Transverse colon (tissue), 4 donors: ENCODE measurements at regions not wholly inside any gene's neighbourhood (a gene's known extent, or its start where the extent isn't known, plus 50 kb on each side); places are given as distances from the start of the nearest gene placed in this dataset.

Experiments
- CTCF ChIP-seq, 5 experiments: fragments of 200-600 bp in 3 of 5; fragments of 450-650 bp in 2 of 5; sonication (generic) in 3 of 5; IDR thresholded peaks; 1 replicate in 2 of 5; 2 replicates in 3 of 5; pipeline ENCODE4 v1.5.1; 2016 to 2017; ENCODE audit warnings: antibody characterized with exemption in 5 of 5, inconsistent platforms in 3 of 5, mild to moderate bottlenecking in 2 of 5, moderate library complexity in 1 of 5
- EP300 ChIP-seq: sonication (generic); formaldehyde crosslinking; IDR thresholded peaks from one replicate; pipeline ENCODE4 v1.6.1; 2017; ENCODE audit warnings: antibody characterized with exemption, low read depth
- POLR2A ChIP-seq: fragments of 450-650 bp; IDR thresholded peaks from one replicate; pipeline ENCODE4 v1.6.1; 2016; ENCODE audit warnings: antibody characterized with exemption, mild to moderate bottlenecking, moderate library complexity
- POLR2AphosphoS5 ChIP-seq, 3 donors: sonication (generic); formaldehyde crosslinking; IDR thresholded peaks; one replicate each; pipeline ENCODE4 v1.6.1; 2016; ENCODE audit warnings: antibody characterized with exemption in 3 of 3

DNA sequence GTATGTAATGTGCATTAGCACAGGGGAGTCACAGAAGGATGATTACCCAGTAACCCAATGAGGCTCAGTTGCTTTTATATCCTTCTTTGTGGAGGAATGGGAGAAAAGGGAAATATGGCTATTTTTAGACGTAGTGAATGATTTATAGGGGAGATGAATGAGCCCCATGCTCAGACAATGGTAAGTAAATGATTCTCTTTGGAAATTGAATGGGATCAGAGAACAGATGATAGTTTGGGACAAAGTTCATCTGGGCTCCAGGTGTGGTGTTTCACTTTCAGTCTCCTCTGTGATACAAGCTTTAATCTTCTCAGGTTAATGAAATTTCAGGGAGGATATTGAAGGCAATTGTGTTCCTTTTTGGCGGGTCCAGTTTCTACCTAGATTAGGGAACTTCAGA is 63.0 kb upstream of the MPP7 start:
- TF ChIP-seq CTCF (IDR thresholded peaks at IDR 0.05) (no peak), POLR2A (no peak), POLR2AphosphoS5 (IDR thresholded peaks at IDR 0.05) (no peak), EP300 (no peak)
